HL-60 (cell line): ENCODE measurements at regions not wholly inside any gene's neighbourhood (a gene's known extent, or its start where the extent isn't known, plus 50 kb on each side); places are given as distances from the start of the nearest gene placed in this dataset.

Source experiments
- DNase-seq, 2 experiments: peaks; one replicate each; pipeline ENCODE4 v3.0.0-alpha.2; 2010 to 2020; ENCODE audit warnings: low read depth in 1 of 2, low spot score in 1 of 2
- H3K27ac ChIP-seq: fragments of 250-450 bp; sonication (Bioruptor Pico); replicated peaks from 2 replicates; pipeline ENCODE4 v1.5.1; 2020; ENCODE audit warnings: mild to moderate bottlenecking, moderate library complexity
- H3K27me3 ChIP-seq: fragments of 250-450 bp; sonication (Bioruptor Pico); 2 replicates; pipeline ENCODE4 v1.5.1; 2021; ENCODE audit warnings: mild to moderate bottlenecking, moderate library complexity; ENCODE audit not compliant: insufficient read depth, poor library complexity, severe bottlenecking
- H3K4me3 ChIP-seq: replicated peaks from 2 replicates; pipeline ENCODE4 v1.5.1; 2011; ENCODE audit warnings: mild to moderate bottlenecking, control low read depth, low read length; ENCODE audit not compliant: insufficient read depth
- GABPA ChIP-seq: IDR thresholded peaks from 2 replicates; pipeline ENCODE4 v1.6.1; 2012; ENCODE audit warnings: low read depth
- POLR2AphosphoS5 ChIP-seq: IDR thresholded peaks from 2 replicates; pipeline ENCODE4 v1.6.1; 2012; ENCODE audit warnings: low read depth
- SPI1 ChIP-seq: IDR thresholded peaks from 2 replicates; pipeline ENCODE4 v1.6.1; 2012; ENCODE audit warnings: low read depth, mild to moderate bottlenecking, borderline replicate concordance
- TF ChIP-seq, protein P1 (sequence below): IDR thresholded peaks from 2 replicates; pipeline ENCODE4 v1.6.1; 2012; ENCODE audit warnings: low read depth; ENCODE audit not compliant: insufficient replicate concordance
- TF ChIP-seq, protein P2 (sequence below): IDR thresholded peaks from one replicate; pipeline ENCODE4 v1.5.1; 2011; ENCODE audit warnings: low read length, control low read depth, inconsistent platforms; ENCODE audit not compliant: insufficient read depth

DNA sequence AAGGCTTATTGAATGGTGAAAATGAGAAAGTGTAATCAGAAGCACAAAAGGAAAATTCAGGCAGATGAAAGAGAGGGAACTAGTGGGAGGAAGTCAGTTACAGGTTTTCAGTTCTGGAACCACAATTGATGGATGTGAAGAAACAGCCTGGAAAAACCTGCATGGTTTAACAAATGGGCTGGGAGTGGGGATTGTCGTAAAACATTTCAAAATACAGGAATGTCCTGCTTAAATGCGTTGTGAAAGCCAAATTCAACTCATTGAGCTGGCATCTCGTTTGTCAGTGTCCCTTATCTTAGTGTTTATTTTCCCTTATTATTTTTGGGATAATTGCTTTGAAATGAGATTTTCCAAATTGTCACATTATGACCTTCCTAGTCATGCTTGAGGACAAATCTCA, 106.5 kb upstream of the RFC3 start:
- Histone ChIP-seq H3K4me3 (no peak overlapping the region), H3K27ac (no peak overlapping the region), H3K27me3 (no peaks in the 10 kb centered on the region)
- no peak for TF ChIP-seq GABPA
- TF ChIP-seq SPI1 = peak; percentile 26; the same call in 1 of the 2 replicates
- DNase-seq = no peak

DNA sequence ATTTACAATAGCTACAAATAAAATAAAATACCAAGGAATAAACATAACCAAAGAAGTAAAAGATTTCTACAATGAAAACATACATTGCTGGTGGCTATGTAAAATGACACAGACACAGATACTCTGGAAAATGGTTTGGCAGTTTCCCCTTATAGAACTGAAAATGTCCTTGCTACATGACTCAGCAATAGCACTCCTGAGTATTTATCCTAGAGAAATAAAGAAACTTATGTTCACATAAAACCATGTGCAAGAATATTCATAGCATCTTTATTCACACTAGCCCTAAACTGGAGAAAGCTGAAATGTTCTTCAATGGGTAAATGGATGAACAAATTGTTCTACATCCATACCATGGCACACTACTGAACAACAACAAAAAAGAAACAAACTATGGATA, 100.2 kb upstream of the RFC3 start:
- no peak for DNase-seq
- TF ChIP-seq, protein P1, sequence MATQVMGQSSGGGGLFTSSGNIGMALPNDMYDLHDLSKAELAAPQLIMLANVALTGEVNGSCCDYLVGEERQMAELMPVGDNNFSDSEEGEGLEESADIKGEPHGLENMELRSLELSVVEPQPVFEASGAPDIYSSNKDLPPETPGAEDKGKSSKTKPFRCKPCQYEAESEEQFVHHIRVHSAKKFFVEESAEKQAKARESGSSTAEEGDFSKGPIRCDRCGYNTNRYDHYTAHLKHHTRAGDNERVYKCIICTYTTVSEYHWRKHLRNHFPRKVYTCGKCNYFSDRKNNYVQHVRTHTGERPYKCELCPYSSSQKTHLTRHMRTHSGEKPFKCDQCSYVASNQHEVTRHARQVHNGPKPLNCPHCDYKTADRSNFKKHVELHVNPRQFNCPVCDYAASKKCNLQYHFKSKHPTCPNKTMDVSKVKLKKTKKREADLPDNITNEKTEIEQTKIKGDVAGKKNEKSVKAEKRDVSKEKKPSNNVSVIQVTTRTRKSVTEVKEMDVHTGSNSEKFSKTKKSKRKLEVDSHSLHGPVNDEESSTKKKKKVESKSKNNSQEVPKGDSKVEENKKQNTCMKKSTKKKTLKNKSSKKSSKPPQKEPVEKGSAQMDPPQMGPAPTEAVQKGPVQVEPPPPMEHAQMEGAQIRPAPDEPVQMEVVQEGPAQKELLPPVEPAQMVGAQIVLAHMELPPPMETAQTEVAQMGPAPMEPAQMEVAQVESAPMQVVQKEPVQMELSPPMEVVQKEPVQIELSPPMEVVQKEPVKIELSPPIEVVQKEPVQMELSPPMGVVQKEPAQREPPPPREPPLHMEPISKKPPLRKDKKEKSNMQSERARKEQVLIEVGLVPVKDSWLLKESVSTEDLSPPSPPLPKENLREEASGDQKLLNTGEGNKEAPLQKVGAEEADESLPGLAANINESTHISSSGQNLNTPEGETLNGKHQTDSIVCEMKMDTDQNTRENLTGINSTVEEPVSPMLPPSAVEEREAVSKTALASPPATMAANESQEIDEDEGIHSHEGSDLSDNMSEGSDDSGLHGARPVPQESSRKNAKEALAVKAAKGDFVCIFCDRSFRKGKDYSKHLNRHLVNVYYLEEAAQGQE = no peak
- TF ChIP-seq, protein P2, sequence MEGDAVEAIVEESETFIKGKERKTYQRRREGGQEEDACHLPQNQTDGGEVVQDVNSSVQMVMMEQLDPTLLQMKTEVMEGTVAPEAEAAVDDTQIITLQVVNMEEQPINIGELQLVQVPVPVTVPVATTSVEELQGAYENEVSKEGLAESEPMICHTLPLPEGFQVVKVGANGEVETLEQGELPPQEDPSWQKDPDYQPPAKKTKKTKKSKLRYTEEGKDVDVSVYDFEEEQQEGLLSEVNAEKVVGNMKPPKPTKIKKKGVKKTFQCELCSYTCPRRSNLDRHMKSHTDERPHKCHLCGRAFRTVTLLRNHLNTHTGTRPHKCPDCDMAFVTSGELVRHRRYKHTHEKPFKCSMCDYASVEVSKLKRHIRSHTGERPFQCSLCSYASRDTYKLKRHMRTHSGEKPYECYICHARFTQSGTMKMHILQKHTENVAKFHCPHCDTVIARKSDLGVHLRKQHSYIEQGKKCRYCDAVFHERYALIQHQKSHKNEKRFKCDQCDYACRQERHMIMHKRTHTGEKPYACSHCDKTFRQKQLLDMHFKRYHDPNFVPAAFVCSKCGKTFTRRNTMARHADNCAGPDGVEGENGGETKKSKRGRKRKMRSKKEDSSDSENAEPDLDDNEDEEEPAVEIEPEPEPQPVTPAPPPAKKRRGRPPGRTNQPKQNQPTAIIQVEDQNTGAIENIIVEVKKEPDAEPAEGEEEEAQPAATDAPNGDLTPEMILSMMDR = no peak
- TF ChIP-seq SPI1 = no peak
- no peak for TF ChIP-seq POLR2AphosphoS5
- no peak for TF ChIP-seq GABPA
- H3K27me3 ChIP-seq = no peaks in the 10 kb centered on the region

DNA sequence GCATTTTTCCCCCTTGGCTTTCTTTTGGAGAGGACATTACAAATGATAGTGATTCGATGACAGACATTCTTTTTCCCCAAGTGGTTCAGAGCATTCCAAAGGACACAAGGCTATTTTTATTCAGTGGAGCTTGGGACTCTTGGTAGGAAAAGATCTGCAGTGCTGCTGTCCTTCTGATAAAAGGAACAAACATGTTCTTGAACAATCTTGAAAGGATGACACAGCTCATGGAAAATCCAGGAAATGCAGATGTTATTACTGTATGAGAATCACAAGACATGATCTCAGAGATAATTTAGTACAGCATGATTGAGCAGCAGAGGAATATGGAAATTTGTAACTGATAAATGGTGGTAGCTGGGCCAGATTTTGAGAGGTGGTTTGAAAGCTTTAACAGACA, 96.2 kb upstream of the RFC3 start:
- Histone ChIP-seq H3K4me3 (no peak overlapping the region), H3K27ac (no peak overlapping the region), H3K27me3 (no peaks in the 10 kb centered on the region)
- DNase-seq = no peak
- no peak for TF ChIP-seq SPI1
- TF ChIP-seq, protein P1 = no peak
- no peak for TF ChIP-seq POLR2AphosphoS5
- TF ChIP-seq GABPA = no peak
- TF ChIP-seq, protein P2 = no peak

More for the DNA sequence above, 100.2 kb upstream of the RFC3 start:
- Histone ChIP-seq H3K27ac (peak overlapping the region; percentile 44), H3K4me3 (no peak overlapping the region)

DNA sequence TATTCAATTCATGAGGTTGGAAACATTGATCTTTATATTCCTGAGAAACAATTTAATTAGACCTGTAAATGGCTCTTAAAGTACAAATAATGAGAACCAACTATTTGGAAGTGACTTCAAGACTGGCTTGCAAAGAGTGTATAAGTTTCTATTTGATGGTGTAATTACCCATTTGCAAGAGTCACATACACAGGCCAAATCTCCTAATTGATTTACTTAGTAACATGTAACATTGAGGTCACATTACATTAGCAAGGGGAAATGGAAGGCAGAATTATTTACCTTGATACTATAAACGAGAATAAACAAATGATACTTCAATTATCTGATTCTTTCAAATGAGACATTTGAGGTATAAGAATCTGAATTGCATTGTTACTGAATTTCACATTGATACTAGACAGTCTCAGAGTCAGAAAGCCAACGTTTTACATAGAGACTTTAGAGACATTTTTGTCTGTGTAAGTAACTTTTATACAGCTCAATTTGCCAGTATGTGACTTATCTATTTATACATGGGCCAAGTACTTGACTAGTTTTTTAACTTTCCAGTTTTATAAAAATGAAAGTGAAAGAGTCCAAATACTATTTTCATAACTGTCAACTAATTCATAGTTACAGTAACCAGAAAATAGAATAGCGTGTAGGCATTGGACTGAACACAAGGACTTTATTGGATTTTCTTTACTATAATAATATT, 95.6 kb upstream of the RFC3 start:
- DNase-seq = no peak
- TF ChIP-seq, protein P1 = no peak
- TF ChIP-seq, protein P2 = no peak
- no peak for TF ChIP-seq POLR2AphosphoS5
- no peak overlapping the region for H3K27ac ChIP-seq
- H3K27me3 ChIP-seq = no peaks in the 10 kb centered on the region
- H3K4me3 ChIP-seq = no peak overlapping the region
